OCI-M2 (cell line): ENCODE measurements at regions not wholly inside any gene's neighbourhood (a gene's known extent, or its start where the extent isn't known, plus 50 kb on each side); places are given as distances from the start of the nearest gene placed in this dataset.

Source experiments
- DNase-seq: peaks from one replicate; lab custom pipeline; 2025; ENCODE audit not compliant: unreplicated experiment; lab: John Stamatoyannopoulos, UW

DNA sequence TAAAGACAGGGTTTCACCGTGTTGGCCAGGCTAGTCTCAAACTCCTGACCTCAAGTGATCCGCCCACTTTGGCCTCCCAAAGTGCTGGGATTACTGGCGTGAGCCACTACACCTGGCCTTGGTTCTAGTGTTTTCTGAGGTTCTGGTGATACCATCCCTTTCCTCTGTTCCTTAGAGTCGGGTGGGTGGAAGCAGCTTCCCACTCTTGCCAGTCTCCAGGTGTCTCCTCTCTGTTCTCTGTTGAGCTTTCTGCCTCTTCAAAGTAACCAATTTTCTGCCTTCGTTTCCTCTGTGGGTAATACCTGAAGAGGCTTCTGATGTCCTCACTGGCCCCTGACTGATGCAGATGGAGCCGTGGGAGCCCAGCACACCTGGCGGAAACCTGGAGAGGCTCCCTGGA, 53.4 kb upstream of the LHX5 start:
- no peak for DNase-seq

DNA sequence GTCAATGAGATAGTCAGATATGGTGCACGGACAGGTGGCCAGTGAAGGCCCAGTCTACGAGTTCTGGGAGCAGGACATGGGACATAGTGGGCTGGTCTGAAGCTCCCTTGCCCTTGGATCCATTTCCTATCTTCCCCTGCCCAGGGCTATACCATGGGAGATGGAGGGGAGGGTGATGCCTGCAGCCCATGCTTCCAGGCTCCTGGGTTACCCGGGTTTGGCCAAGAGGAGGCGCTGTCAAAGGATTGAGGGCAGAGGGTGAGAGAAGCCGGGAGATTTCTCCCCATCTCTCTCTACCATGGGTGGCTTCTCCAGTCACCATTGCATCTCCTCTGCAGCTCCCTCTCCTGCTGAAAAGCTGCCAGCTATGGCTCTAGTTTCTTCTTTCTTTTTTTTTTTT, 52.8 kb upstream of the LHX5 start:
- DNase-seq: no peak

DNA sequence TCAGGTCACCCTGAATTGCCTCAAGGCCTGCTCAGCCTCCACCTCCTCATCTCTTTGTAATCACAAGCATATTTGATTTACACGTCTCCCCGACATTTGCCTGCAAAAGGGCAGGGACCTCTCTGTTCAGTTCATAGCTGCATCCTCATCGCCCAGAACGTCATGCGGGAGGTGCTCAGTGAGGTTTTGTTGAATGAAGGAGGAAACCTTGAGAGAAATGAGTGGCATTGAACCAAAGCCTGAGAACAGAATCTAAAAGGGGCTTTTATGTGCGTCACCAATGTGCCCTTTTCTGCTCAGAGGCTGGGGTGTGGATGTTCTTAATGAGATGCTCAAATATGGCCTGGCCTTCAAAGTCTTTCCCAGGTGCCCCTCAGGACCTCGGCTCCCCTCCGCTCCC, 50.0 kb upstream of the LHX5 start:
- DNase-seq: no peak
